Sigmoid colon (tissue), 4 donors: ENCODE measurements at regions not wholly inside any gene's neighbourhood (a gene's known extent, or its start where the extent isn't known, plus 50 kb on each side); places are given as distances from the start of the nearest gene placed in this dataset.

Experiments used
- CTCF ChIP-seq, 4 experiments: fragments of 450-650 bp in 3 of 4; fragments of 200-600 bp in 1 of 4; IDR thresholded peaks; one replicate each; pipeline ENCODE4 v1.5.1; 2016 to 2019; ENCODE audit warnings: antibody characterized with exemption in 4 of 4, mild to moderate bottlenecking in 3 of 4, moderate library complexity in 2 of 4
- EP300 ChIP-seq, 4 donors: sonication (generic); formaldehyde crosslinking; IDR thresholded peaks; one replicate each; pipeline ENCODE4 v1.6.1; 2017; ENCODE audit warnings: antibody characterized with exemption in 4 of 4
- POLR2A ChIP-seq, 2 donors: fragments of 450-650 bp; IDR thresholded peaks; one replicate each; pipeline ENCODE4 v1.6.1; 2016; ENCODE audit warnings: antibody characterized with exemption in 2 of 2, mild to moderate bottlenecking in 2 of 2, moderate library complexity in 2 of 2

- TF ChIP-seq CTCF (IDR thresholded peaks at IDR 0.05): no peak
- TF ChIP-seq POLR2A (IDR thresholded peaks at IDR 0.05): no peak
- TF ChIP-seq EP300 (IDR thresholded peaks at IDR 0.05): no peak
These were observed 431.5 kb downstream of the DCDC2C start for GRCh38 chr2:4134551-4135550.
